Chondrocyte (in vitro differentiated cells): ENCODE measurements at regions not wholly inside any gene's neighbourhood (a gene's known extent, or its start where the extent isn't known, plus 50 kb on each side); places are given as distances from the start of the nearest gene placed in this dataset.
"Not testable (repeated sequence)": the region's sequence is repeated elsewhere in the genome, so short reads cannot be mapped to it uniquely, and the experiment has no call there.

ENCODE experiments used
- DNase-seq: peaks from one replicate; pipeline ENCODE4 v3.0.0; 2021; ENCODE audit warnings: mixed read lengths, low spot score
- H3K27ac Mint-ChIP-seq: one replicate; pipeline ENCODE4 v1.8.0; 2021; ENCODE audit warnings: mild to moderate bottlenecking, moderate library complexity, mixed read lengths; ENCODE audit not compliant: unreplicated experiment
- H3K27me3 Mint-ChIP-seq: 2 replicates; pipeline ENCODE4 v1.8.0; 2021; ENCODE audit warnings: low read depth, mixed read lengths
- H3K36me3 Mint-ChIP-seq: 2 replicates; pipeline ENCODE4 v1.8.0; 2021; ENCODE audit warnings: low read depth, mixed read lengths
- H3K4me1 Mint-ChIP-seq: 2 replicates; pipeline ENCODE4 v1.8.0; 2021; ENCODE audit warnings: low read depth, mild to moderate bottlenecking, mixed read lengths
- H3K4me3 Mint-ChIP-seq: one replicate; pipeline ENCODE4 v1.8.0; 2021; ENCODE audit warnings: mild to moderate bottlenecking, moderate library complexity, mixed read lengths; ENCODE audit not compliant: unreplicated experiment
- H3K9me3 Mint-ChIP-seq: 2 replicates; pipeline ENCODE4 v1.8.0; 2021; ENCODE audit warnings: low read depth, mixed read lengths
- CTCF ChIP-seq: fragments of 200-600 bp; sonication (generic); IDR thresholded peaks from 2 replicates; pipeline ENCODE4 v1.5.0; 2021; ENCODE audit warnings: antibody characterized with exemption, mild to moderate bottlenecking, moderate library complexity

DNA sequence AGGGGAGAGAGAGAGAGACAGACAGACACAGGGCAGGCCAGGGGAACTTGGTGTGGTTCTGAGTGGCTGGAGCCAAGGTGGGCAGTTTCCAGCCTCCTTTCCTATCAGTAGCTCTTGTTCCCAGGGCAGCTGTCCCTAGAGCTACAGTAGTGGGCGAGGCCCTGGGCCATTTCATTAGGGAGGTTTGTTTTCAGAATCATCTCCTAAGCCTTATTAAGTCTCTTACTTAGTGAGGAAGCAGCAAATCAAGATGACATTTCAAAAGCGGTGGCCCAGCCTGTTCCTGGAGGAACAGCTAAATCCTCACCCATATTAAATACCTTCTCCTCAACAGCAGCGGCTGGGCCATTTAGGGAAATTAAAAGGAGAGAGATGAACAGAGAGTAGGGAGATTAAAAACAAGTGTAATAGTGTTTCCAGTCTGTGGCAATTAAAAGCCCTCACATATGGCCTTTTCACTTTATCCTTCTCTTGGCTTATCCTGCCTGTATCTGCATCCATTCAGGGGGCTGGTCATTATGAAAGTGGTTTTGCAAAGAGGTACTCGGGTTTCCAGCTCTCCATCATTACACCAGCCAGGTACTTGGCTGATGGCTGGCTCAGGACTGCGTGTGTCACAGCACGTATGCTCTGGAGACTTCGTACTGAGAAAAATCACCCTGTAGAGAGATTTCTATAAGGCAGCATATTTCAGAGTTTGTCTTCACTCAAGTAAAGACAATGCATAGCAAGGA lies 91.9 kb upstream of the PRR23C start:
- H3K4me3 Mint-ChIP-seq = no peak overlapping the region
- no peak for DNase-seq
- peaks cover 15% of the 10 kb centered on the region for H3K27me3 Mint-ChIP-seq
- no peaks in the 10 kb centered on the region for H3K36me3 Mint-ChIP-seq
- TF ChIP-seq CTCF = no peak
- no peaks in the 10 kb centered on the region for H3K9me3 Mint-ChIP-seq
- no peaks in the 10 kb centered on the region for H3K4me1 Mint-ChIP-seq
- H3K27ac Mint-ChIP-seq = no peak overlapping the region

DNA sequence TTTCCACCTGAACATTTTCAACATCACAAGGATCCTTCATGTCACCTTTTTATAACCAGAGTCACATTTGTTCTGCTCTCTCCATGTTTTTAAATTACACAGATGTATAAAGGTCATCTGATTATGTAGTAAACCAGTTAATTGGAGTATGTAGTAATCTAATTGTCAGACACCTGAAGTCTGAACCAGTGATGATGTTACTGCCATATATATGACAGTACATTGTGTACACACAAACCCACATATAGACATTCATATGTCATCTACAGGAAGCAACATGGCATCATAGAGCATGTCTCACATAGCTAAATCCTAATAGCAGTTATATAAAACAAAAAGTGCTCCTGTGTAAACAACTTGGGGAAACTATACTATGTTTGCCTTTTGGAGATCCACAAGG lies 95.9 kb upstream of the PRR23C start:
- H3K27ac Mint-ChIP-seq = no peak overlapping the region
- H3K9me3 Mint-ChIP-seq = peaks cover 5% of the 10 kb centered on the region
- H3K27me3 Mint-ChIP-seq = peaks cover 16% of the 10 kb centered on the region
- no peak for DNase-seq
- no peak for TF ChIP-seq CTCF
- no peak overlapping the region for H3K4me3 Mint-ChIP-seq
- no peaks in the 10 kb centered on the region for H3K36me3 Mint-ChIP-seq
- no peaks in the 10 kb centered on the region for H3K4me1 Mint-ChIP-seq

DNA sequence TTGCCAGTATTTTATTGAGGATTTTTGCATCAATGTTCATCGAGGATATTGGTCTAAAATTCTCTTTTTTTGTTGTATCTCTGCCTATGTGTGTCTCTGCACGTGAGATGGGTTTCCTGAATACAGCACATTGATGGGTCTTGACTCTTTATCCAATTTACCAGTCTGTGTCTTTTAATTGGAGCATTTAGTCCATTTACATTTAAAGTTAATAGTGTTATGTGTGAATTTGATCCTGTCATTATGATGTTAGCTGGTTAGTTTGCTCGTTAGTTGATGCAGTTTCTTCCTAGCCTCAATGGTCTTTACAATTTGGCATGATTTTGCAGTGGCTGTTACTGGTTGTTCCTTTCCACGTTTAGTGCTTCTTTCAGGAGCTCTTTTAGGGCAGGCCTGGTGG lies 101.3 kb upstream of the PRR23C start:
- H3K36me3 Mint-ChIP-seq, H3K27ac Mint-ChIP-seq, H3K4me1 Mint-ChIP-seq, DNase-seq, H3K4me3 Mint-ChIP-seq: not testable (repeated sequence)
- Mint-ChIP-seq H3K27me3 (peaks cover 12% of the 10 kb centered on the region), H3K9me3 (peaks cover 11% of the 10 kb centered on the region)

- H3K36me3 Mint-ChIP-seq = peaks cover under 1% of the 10 kb centered on the region
- H3K9me3 Mint-ChIP-seq = peaks cover 15% of the 10 kb centered on the region
- H3K27ac Mint-ChIP-seq = no peak overlapping the region
- DNase-seq = no peak
- no peaks in the 10 kb centered on the region for H3K4me1 Mint-ChIP-seq
- no peak for TF ChIP-seq CTCF
- H3K27me3 Mint-ChIP-seq = peaks cover 19% of the 10 kb centered on the region
- H3K4me3 Mint-ChIP-seq = no peak overlapping the region
These were observed 106.8 kb upstream of the PRR23C start for GRCh38 chr3:139151530-139151929.

GRCh38 chr3:139153434-139153833 lies 108.7 kb upstream of the PRR23C start:
- not testable (repeated sequence) for H3K36me3 Mint-ChIP-seq, H3K4me1 Mint-ChIP-seq, H3K27ac Mint-ChIP-seq, H3K4me3 Mint-ChIP-seq, DNase-seq
- Mint-ChIP-seq H3K27me3 (peaks cover 20% of the 10 kb centered on the region), H3K9me3 (peaks cover 15% of the 10 kb centered on the region)

GRCh38 chr3:139157161-139157932 lies 112.7 kb upstream of the PRR23C start:
- no peak for TF ChIP-seq CTCF

More at GRCh38 chr3:139157161-139157932, 112.7 kb upstream of the PRR23C start:
- Mint-ChIP-seq H3K27ac (no peak overlapping the region), H3K4me3 (no peak overlapping the region), H3K9me3 (no peaks in the 10 kb centered on the region), H3K27me3 (peaks cover 30% of the 10 kb centered on the region), H3K4me1 (no peaks in the 10 kb centered on the region), H3K36me3 (no peaks in the 10 kb centered on the region)
- DNase-seq = no peak
